HG02938 (cell line): ENCODE measurements at regions not wholly inside any gene's neighbourhood (a gene's known extent, or its start where the extent isn't known, plus 50 kb on each side); places are given as distances from the start of the nearest gene placed in this dataset.
"Not testable (repeated sequence)": the region's sequence is repeated elsewhere in the genome, so short reads cannot be mapped to it uniquely, and the experiment has no call there.

Experiments
- ATAC-seq: cut with Tn5 transposase; IDR thresholded peaks from one replicate; pipeline ENCODE4 v1.9.1; 2021; ENCODE audit warnings: mild to moderate bottlenecking, moderate library complexity; ENCODE audit not compliant: unreplicated experiment

DNA sequence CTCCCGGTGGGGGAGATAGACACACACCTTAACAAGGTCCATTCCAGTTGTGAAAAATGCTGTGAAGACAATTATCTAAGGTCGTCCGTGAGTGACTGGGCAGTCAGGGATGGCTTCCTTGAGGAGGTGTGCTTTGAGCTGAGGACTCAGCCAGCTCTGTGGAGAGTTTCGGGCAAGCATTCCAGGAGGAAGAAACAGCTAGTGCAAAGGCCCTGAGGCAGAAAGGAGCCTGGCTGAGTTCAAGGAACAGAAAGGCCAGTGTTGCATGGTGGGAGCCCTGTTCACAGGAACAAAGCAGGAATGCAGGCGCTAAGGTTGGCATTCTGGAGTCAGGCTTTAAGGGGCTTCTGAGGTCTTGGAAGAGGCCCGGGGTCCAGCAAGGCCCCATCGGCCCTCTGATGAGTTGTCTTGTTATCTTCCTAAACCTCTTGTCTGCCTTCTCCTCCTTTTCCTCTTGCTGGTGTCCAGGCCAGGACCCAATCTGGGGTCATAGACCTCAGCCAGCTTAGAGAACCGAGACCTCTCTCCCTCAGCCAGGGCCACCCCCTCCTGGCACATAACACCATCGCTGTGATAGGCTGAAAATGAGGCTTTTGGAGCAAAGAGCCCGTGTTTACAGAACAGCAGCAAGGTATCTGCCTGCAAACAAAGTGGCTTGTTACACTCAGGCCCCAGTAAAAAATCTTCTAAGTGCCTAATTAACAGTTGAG, 270.2 kb upstream of the MVB12B start:
- ATAC-seq = no peak

DNA sequence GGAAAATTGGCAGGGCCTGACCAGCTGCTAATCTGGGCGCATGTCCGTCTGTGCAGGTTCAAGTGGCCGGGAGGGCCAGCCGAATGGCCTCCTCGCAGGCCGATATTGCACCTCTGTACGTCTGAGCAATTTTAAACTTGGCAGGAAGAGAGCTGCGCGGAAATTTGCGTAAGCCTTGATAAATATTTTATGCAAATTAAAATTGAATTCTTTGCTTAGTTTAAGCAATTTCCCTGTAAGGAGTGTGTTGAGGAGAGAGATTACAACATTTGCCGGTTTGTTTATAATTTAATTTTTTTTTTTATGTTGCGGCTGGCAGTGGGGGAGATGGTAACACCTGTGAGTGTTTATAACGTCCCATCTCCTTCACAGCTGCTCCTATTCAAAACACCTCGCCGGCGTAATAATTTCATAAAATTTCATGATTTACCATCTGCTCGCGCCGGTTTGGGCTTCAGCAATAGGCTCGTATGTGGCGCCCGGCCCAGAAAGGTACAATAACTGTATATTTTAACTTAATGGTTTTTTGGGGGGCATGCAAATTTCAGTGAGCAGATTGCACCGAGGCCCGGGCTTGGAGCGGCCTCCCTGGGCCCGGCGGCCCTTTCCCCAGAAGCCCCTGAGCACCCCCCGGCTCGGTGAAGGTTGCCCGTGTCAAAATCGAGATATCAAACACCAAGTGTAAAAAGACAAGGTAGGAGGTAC, 269.4 kb upstream of the MVB12B start:
- no peak for ATAC-seq

DNA sequence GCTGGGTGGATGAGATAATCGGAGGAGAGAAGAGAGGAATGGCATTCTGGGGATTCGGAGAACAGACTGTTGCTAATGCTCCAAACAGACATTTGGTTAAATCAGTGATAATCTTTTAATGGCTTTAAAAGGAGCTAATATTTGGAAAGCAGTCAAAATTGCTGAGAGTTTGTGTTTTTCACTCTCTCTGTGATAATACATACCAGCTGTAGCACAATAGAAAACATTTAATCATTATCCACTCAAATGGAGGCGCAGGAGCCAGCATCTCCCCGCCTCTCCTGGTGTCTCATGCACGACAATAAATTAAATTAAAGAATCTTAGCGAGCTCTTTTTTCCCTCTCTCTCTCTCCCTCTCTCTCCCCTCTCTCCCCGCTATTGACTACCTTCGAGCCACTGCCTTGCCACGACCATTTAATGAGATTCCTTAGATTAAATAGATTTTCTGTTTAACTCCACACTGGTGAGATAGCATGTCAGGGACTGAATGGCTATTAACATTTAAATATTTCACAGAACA, 268.6 kb upstream of the MVB12B start:
- ATAC-seq = no peak

DNA sequence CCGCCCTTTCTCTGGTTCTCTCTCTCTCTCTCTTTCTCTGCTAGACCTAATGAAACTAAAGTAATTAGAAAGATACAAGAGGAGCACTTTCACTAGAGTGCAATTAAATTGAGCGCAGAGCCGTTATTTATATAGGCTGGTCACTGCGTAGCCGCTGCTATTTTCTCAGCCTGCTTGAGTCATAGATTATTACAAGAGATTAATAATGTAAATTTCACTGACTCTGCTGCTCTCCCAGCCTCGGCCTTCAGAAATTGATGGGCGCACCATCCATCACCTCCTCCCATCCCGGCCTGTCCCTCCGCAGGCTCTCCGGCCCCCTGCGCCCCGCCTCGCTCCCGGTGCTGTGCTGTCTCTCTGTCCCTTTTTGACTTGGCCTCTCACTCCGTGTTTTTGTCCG, 268.0 kb upstream of the MVB12B start:
- ATAC-seq = no peak

DNA sequence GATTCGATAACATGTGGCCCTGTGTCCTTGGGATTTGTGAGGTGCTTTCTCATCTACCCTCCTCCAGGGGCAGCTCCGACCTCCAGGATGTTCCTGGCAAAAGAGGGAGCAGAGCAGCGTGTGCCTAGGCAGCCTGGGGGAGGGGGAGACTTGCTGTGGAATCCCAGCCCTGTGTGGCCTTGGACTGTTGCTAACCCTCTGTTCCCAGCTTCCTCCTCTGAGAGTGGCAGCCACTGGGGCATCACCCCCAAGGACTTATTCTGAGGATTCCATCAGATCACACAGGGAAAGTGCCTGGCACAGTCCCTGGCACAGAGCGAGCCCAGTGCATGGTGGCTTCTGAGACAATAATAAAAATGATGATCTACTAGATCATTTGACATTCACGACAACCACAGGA, 265.1 kb upstream of the MVB12B start:
- no peak for ATAC-seq

DNA sequence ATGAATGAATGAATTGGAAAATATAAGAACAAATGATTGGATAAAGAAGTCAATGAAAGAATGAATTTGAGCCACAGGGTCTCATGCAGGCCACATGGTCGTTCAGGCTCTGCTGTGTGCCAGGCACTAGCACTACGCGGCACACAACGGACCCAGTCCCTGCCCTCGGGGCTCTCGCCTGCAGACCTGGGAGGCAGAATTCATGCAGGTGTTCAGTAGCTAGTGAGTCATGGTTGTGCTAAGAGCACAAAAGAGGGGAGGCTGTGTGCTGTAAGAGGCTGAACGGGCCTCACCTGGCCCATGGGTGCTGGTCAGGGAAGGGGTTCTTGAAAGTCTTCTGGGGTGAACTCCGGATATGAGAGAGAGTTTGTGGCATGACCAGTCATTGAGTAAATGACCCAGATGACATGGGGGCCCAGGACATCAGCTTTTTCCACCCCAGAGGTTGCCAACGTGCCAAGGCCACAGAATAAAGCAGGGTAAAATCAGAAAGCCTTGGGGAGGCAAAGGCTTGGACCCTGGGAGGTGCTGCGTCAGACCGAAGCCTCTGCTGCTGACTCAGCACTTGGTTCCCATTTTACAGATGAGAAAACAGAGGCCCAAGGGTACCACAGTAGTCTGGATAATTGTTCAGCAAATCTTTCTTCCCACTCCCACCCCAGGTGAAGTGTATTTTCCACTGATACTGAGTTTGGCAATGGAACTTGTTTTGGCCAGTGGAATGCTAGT, 264.3 kb upstream of the MVB12B start:
- no peak for ATAC-seq

DNA sequence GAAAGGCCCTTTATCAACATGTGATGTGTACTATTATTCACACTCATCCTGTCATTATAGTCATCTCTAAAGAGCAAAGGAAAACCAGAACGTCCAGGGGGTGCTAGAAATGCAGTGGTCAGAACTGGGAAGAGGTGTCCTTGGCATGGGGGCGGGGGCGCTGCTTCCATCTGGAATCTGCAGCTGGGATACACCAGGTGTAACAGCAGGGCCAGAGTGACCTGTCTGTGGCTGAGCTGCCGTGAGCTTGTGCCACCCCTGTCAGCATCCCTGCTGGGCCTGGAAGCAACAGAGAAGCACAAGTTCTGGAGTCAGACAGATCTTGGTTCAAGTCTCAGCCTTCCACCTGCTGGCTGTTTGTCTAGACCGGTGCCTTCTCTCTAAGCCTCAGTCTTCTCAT, 263.3 kb upstream of the MVB12B start:
- no peak for ATAC-seq

DNA sequence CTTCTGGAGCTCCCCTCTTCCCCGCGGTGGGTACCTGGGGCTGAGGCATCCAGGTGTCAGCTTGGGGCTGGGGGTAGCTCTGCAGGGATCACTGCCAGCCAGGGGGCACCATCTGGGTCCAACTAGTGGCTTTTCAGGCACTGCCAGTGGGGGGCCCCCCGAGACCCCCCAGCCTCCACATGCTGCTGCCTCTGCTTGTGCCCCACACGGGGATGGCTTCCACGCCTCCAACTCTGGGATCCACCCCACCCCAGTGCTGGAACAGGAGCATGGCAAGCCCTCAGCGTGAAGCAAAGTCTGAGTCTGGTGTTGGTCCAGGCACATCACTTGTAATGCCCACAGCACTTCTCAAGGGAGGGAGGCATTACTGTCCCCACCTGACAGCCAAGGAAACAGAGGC, 260.5 kb upstream of the MVB12B start:
- no peak for ATAC-seq

DNA sequence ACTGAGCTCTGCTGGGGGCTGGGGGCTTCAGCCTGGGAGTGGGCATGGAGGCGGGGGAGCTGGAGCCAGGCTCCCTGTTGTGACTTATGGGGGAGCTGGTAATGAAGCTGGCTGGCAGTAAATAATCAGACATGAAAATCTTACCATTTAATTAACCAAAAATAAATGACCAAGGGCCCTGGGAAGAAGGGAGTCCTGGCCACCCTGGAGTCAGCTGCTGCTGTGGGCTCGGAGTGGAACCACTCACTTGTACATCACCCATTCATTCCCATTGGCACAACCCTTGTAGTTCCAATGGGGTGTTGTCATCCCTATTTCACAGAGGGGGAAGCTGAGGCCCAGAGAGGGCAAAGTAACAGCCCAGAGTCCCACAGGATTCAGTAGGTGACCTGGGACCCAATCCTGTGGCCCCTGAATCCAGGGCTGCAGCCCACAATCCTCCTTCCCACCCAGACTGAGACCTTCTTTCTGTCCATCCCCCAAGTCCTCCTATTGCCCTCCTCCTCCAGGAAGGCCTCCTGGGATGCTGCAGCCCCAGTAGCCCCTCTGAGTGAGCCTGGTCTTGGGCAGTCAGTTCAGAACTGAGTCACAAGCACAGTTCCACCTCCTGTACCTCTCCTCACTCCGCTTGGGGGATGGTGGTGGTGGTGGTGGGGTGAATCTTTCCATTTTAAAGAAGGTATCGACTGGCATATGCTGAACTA, 259.4 kb upstream of the MVB12B start:
- ATAC-seq = no peak

DNA sequence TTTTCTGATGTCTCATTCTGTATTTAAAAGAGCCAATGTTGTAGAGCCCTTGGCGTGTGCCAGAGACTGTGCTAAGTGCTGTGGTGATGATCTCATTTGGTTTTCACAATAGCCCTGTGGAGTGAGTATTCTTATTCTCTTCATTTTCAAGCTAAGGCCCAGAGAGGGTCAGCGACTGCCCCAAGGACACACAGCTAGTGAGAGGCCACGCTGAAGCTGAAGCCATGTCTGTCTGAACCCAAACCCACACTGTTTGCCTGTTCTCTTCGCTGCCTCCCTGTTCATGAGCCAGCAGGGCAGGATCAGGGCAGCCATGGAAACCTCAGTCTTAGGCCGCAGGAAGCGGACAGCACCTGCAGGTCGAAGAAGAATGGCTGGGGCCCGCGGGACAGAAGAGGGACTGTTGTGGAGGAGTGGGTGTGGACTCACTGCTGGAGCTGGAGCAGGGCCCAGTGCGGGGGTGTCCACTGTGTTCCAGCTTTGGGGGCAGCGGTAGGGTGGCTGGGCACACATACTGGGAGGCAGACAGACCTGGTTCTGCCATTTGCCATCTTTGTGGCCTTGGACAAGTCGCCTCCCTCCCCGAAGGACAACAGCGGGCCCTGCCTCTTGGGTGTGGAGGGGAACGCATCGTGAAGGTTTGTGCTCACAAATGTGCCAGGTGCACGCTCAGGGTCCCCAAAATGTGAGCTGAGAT, 257.9 kb upstream of the MVB12B start:
- no peak for ATAC-seq

DNA sequence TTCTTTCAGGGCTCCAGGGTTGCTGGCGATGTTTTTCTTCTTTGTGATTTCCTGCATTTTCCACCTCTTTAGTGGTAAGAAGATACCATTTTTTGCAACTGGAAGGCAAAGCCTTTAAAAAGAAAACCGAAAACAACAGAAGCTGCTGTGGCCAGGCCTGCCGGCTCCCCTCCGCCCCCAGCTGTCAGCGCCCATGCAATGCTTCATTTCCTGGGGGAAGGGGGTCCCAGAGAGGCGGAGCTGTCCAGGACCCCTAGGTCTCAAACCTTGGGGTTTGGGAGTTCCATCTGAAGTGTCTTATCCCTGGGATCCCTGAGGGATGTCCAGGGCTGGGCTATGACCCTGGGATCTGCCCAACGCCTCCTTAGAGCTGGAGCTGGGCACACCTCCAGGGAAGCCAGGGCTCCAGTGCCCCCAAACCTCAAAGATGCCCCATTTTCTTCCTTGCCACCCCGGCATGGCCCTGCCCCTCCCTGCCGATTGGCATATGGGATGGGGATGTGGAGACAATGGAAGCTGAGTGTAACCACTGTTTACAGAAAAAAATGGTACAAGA, 257.2 kb upstream of the MVB12B start:
- ATAC-seq = no peak

DNA sequence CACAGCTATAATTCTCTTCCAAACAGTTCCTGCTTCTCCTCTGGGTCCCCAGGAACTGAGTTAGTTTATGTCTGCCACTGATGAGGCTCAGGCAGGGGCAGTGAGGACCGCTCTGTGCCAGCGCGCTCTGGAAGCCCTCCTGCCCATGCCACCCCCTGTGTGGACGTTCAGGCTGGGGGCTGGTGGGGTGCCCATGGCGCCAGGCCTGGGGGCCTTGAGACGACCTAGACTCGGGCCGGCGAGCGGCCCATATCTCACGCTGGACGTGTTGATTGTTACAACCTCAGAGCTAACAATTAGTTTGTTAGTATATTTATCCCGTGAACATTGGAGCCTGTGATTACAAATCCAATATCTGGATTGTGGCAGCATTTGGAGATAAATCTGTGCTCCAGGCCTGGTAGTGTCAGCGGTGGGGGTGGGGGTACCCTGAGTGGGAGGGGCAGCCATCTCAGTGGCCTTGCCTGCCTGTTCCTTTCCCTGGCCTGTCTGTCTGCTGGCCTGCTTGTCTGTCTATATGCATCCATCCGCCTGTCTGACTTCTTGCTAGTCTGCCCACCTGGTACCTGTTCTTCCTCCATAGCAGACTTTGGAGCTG, 256.5 kb upstream of the MVB12B start:
- no peak for ATAC-seq

DNA sequence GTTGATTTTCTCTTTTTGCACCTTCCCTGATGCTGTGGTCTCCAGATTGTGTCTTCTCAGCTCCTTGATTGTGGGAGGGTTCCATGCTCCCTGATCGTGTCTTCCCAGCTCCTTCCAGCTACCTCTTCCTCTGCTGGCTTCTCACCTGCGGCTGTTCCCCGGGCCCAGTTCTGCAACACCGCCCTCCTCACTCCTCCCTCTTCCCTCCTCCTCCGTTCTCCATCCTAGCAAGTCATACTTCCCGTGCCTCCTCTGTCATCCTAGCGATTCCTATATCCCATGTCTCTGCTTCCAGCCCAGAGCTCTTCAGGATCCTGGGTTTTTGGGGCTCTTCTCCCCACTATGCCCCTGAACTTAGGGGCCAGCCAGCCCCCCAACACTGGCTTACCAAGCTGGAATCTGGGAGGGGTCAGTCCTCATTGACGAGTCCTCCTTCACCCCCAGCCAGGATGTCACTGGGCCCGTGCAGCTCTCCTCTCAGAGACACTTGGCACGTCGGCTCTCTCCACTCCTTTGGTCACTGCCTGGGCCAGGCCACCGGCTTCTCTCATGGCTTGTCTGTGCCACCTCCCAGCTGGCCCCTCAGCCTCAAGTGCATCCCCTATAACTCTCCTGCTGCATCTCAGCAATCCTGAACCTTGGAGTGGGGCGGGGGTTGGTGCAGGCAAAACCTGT, 255.4 kb upstream of the MVB12B start:
- ATAC-seq = no peak

DNA sequence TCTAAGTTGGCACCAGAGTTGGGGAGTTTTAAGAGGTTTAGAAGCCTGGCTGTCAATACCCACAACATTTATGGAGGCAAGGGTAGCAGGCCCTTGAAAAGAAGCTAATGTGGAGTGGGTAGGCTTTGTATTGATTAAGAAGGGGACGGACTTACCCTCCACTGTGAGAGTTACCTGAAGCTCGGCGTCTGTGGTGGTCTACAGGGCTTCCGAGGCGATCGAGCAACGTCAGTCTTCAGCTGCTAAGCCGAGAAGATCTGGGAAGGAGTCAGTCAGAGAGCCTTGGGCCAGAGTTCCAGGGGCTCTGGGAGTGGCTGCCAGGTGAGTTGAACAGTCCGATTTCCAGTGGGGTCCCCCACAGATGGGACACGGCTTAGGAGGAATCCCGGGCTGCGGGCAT, 249.0 kb upstream of the MVB12B start:
- ATAC-seq = not testable (repeated sequence)

DNA sequence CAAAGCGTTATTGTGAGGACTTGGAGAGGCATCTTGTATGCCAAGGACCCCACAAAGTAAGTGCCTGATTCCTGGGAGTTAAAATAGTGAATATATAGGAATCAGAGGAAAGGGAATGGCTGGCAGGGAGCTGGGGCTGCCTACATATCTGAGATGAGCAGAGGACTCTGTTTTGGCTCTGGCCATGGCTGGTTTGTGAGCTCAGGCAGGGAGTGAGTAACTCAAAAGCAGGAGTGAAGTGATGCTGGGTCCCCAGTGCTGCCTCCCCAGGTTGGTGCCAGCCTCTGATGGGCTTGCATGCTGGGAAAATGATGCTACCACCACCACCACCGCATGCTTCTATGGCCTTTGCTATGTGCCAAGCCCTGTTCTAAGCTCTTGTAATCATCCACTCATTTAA, 246.0 kb upstream of the MVB12B start:
- ATAC-seq = no peak

DNA sequence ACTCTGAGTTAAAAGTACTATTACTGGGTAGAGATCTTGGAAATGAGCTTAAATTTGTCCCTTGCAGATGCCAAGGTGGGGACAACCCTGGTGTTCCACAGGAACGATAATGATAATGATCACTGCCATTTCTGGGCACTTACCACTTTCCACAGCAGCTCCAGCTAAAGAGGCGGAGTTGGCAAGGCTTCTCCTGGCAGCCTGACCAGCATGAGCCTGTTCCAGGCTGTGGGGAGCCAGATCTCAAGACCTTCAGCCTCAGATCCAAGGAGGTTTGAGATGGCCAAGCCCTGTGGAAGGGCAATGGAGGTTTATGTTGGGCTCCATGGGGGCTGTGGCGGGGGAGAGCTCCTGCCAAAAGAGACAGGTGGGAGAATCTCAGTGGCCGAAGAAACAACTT, 244.9 kb upstream of the MVB12B start:
- no peak for ATAC-seq

DNA sequence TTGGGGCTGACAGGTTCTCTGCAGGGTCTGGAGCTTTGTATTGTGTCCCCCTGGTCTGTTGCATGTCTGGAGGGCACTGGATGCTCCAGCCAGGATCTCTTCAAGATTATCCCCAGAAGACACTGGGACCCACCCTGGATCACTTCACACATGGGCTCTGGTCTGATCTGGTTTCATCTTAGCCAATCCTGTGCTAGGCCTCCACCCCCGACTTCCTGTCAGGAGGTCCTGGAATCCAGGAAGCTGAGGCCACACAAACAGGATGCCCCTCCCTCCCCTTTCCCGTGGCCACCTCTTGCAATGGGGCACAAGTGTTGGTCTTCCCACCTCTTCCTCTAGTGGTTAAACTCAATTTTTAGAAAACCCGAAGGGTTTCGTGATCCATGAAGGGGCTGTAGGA, 242.6 kb upstream of the MVB12B start:
- no peak for ATAC-seq

DNA sequence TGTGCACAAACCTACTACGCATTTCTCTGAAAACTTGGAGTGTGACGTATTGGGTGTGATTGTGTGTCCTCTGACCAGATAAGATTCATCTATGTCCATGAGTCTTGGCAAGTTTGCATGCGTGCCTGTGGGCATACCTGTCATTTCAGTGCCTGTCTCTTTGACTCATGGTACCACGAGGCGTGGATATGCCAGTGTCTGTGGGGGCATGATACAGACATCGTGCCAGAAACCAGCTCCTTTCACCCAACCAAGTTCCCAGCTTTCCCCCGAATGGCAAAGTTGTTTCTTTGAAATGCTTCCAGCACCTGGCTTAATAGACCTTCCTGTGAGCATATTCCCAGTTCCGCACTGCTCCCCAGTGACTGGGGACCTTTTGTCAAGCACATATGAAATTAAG, 241.9 kb upstream of the MVB12B start:
- ATAC-seq = no peak

DNA sequence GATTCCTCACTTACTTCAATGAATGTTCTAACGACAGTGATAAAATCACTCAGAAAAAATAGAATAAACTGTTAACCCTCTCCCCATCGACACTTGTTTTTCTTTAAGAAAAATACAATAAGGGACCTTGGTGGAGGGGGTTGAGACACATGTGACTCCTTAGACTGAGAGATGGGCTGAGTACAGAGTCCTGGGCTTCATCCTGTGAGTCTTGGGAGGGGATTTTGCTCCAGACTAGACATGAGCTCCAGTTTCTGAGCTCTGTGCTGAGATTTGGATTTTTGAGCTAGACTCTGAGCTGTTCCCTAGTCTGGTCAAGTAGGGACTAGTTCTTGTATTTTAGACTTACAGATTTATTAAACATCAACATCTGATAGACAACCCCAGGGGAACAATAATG, 241.5 kb upstream of the MVB12B start:
- ATAC-seq = no peak
